Right lobe of liver (tissue), 4 donors: ENCODE measurements at regions not wholly inside any gene's neighbourhood (a gene's known extent, or its start where the extent isn't known, plus 50 kb on each side); places are given as distances from the start of the nearest gene placed in this dataset.

Experiments used
- POLR2A ChIP-seq: fragments of 450-650 bp; IDR thresholded peaks from one replicate; pipeline ENCODE4 v1.6.1; 2017; ENCODE audit warnings: antibody characterized with exemption, mild to moderate bottlenecking
- TF ChIP-seq, protein P1 (sequence below), 4 donors: fragments of 200-600 bp in 3 of 4; fragments of 450-650 bp in 1 of 4; IDR thresholded peaks; one replicate each; pipeline versions ENCODE4 v1.5.1 to v1.8.0; 2016 to 2022; ENCODE audit warnings: antibody characterized with exemption in 4 of 4, mild to moderate bottlenecking in 2 of 4
- donor health status: DM: no; HTN: no; CAD: no.
- donor health status: DM: no; HTN: no; CAD: no.
- donor health status: DM: no; HTN: yes; CAD: no.

DNA sequence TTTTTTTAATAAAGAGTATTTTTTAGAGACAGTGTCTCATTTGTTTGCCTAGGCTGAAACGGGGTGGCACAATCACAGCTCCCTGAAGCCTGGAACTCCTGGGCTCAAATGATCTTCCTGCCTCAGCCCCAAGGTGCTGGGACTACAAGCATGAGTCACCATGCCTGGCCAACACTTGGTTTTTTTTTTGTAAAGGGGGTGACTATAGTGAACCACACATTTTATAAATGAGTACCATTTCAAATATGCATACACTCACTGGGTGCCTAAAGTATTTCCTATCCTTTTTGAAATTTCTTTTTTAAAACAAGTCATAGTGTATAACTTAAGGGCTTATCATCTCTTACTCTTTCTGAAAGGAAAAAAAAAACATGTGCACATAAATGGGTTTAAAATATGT lies 325.2 kb upstream of the MEIS2 start:
- TF ChIP-seq, protein P1, sequence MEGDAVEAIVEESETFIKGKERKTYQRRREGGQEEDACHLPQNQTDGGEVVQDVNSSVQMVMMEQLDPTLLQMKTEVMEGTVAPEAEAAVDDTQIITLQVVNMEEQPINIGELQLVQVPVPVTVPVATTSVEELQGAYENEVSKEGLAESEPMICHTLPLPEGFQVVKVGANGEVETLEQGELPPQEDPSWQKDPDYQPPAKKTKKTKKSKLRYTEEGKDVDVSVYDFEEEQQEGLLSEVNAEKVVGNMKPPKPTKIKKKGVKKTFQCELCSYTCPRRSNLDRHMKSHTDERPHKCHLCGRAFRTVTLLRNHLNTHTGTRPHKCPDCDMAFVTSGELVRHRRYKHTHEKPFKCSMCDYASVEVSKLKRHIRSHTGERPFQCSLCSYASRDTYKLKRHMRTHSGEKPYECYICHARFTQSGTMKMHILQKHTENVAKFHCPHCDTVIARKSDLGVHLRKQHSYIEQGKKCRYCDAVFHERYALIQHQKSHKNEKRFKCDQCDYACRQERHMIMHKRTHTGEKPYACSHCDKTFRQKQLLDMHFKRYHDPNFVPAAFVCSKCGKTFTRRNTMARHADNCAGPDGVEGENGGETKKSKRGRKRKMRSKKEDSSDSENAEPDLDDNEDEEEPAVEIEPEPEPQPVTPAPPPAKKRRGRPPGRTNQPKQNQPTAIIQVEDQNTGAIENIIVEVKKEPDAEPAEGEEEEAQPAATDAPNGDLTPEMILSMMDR (IDR thresholded peaks at IDR 0.05): no peak
- no peak for TF ChIP-seq POLR2A
